Muscle of back (tissue), 3 donors: ENCODE measurements at regions not wholly inside any gene's neighbourhood (a gene's known extent, or its start where the extent isn't known, plus 50 kb on each side); places are given as distances from the start of the nearest gene placed in this dataset.

Source experiments
- DNase-seq, 3 donors: peaks; one replicate each; pipeline versions ENCODE4 v3.0.0 to v3.0.0-alpha.2; 2013

GRCh38 chr11:115578275-115578674 lies 74.1 kb upstream of the CADM1 start:
- DNase-seq = no peak

DNA sequence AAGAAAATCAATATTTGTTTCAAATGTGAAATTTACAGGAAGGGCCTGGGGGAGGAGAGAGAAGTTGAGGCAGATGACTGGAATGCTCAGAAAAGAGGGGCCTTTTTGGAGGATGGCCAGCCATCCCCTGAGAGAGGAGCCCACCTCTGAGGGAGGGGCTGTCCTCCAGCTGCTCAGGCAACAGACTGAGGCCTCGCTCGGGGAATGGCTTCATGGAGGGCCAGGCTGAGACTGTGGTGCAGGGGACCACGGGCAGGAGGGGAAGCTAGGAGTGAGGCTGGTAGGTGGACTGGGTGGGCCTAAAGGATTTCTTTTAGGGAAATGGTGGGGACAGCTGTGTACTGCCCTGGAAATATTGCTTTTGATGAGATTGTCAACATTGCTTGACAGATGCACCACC lies 73.5 kb upstream of the CADM1 start:
- no peak for DNase-seq

DNA sequence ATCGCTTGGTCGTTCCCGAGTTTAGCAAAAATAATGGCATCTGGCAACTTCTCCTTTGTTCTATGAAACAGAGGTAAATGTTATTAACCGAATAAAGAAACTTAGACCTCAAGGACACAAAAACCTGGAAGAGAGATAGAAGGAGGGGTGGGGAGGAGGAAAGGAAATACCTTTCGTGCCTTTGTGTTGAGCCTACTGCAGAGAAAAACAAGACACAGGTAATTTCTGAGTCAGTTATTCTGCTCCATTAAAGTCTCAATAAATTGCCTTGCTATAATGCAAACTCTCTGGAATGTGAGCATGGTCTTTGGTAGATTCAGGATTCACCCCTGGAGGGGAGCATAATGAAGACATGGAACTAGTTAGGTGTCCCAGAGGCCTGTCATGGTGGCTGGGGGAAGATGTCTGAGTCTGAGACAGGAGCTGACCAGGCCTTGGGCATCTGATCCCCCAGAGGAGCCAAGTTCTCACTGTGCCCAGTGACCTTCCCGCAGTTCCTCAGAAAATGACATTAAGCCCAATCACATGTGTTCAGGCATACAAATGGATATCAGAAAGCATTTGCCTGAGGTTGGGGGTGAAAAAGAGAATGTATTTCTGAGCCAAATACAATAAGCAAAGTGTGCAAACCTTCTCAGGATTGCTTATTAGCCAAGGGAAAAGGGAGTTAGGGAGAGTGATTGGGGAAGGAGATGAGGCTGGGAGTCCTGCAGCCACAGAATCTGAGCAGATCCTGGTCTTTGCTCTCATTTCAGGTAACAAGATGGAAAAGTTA lies 72.6 kb upstream of the CADM1 start:
- no peak for DNase-seq

DNA sequence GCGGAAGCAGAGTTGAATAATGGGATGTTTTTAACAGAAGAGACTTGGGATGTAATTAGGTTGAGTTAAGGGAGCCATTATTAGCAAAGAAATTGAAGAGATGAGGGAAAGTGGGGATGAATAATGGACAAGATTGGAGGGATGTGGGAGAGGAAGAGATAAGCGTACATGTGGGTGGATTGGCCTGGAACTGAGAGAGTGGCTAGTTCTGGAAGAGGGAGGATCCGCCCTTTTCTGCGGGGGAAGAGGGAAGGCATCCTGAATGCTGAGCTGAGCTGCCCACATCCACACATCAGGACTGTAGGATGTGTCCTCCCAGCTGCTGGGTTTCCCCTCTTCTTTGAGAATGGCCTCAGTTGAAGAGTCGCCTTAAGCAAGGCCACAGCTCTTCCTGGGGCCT lies 68.3 kb upstream of the CADM1 start:
- no peak for DNase-seq

DNA sequence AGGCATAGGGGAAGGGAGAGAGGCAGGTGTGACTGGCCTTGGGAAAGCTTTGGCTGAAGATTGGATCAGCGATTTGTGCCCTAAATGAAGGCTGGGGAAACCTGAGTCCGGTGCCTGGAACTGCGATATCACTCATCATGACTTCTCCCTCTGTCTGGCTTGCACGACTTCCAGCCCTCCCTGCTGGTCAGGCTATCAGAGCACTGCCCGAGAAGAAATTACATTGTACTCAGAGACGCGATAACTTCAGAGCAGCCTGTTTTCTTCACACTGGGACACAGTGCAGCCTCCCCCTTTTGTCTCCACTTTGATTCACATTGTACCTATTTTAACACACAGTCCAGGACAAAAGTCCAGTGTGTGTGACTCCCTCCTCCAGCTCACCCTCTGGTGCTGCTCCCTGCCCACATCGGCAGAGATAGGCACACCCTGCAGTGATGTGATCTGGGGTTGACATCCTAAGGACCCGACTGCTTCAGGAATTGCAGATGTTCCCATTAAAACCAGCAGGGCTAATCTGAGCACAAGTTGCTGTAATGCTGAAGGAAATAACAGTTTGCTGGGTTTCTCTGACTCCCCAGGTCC lies 62.1 kb upstream of the CADM1 start:
- no peak for DNase-seq

GRCh38 chr11:115564851-115565250 lies 60.6 kb upstream of the CADM1 start:
- DNase-seq = no peak

DNA sequence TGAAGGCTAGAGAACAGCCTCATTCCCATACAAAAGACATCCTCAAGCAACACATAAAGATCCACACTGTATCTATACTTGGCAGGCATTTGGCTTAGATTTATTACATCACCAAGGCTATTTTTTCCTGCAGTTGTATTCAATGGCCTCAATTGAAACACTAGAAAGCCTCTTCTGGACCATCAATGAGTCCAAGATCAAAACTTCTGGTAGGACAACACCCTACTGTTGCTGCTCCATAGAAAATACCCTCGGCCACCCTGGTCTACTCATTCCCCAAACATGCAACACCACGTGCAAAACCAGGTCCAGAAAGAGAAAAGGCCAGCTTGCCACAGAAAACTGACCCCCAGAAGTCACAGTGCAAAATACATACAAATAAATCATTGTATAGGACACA lies 56.9 kb upstream of the CADM1 start:
- DNase-seq = no peak

- DNase-seq = no peak
Measured at GRCh38 chr11:115558635-115559034, 54.4 kb upstream of the CADM1 start.

- DNase-seq = no peak
Measured at GRCh38 chr11:115557681-115558080, 53.5 kb upstream of the CADM1 start.

- DNase-seq = no peak
Measured at GRCh38 chr11:115556984-115557383, 52.8 kb upstream of the CADM1 start.

GRCh38 chr11:115555336-115556090 lies 51.3 kb upstream of the CADM1 start:
- no peak for DNase-seq
